Activated CD4-positive, alpha-beta T cell treated with anti-CD3 and anti-CD28 coated beads, Interleukin-2, amount 10 ng/mL, durations not matched to agents 7 days and 5 days (primary cell): ENCODE measurements at regions not wholly inside any gene's neighbourhood (a gene's known extent, or its start where the extent isn't known, plus 50 kb on each side); places are given as distances from the start of the nearest gene placed in this dataset.

ENCODE experiments used
- CTCF ChIA-PET: fragments of 350-600 bp; sonication (Branson Sonifier 250); formaldehyde crosslinking; loops from one replicate; lab custom pipeline; 2021; ENCODE audit warnings: antibody characterized with exemption; lab: Charles Lee
- POLR2A ChIA-PET: fragments of 350-600 bp; sonication (Branson Sonifier 250); formaldehyde crosslinking; loops from one replicate; lab custom pipeline; 2021; ENCODE audit warnings: antibody characterized with exemption; lab: Charles Lee
- DNase-seq: peaks from one replicate; pipeline ENCODE4 v3.0.0-alpha.2; 2020
- H3K27ac Mint-ChIP-seq: one replicate; pipeline ENCODE4 v1.8.0; 2021; ENCODE audit warnings: mild to moderate bottlenecking, moderate library complexity, mixed read lengths
- H3K27me3 Mint-ChIP-seq: one replicate; pipeline ENCODE4 v1.8.0; 2021; ENCODE audit warnings: mixed read lengths
- H3K36me3 Mint-ChIP-seq: one replicate; pipeline ENCODE4 v1.8.0; 2021; ENCODE audit warnings: low read depth, mixed read lengths
- H3K4me1 Mint-ChIP-seq: one replicate; pipeline ENCODE4 v1.8.0; 2021; ENCODE audit warnings: mixed read lengths
- H3K4me3 Mint-ChIP-seq: one replicate; pipeline ENCODE4 v1.8.0; 2021; ENCODE audit warnings: mild to moderate bottlenecking, moderate library complexity, mixed read lengths
- H3K9me3 Mint-ChIP-seq: one replicate; pipeline ENCODE4 v1.8.0; 2021; ENCODE audit warnings: mixed read lengths

- Mint-ChIP-seq H3K27me3 (peaks cover 2% of the 10 kb centered on the region), H3K27ac (no peak overlapping the region), H3K4me3 (no peak overlapping the region), H3K36me3 (no peaks in the 10 kb centered on the region), H3K4me1 (peaks cover 15% of the 10 kb centered on the region), H3K9me3 (peaks cover 9% of the 10 kb centered on the region)
- POLR2A ChIA-PET, result no interaction called here
- CTCF ChIA-PET, result interaction anchor here (0.9 kb wide), 1 partner anchor 19 kb away, joined by 3 read pairs; no protein-coding TSS in a partner anchor
- DNase-seq, result no peak
Measured at GRCh38 chr9:90967145-90967538, 165.5 kb downstream of the SYK start.

GRCh38 chr9:90969021-90969675 lies 167.5 kb downstream of the SYK start:
- H3K4me1 Mint-ChIP-seq, result peaks cover 11% of the 10 kb centered on the region
- CTCF ChIA-PET, result no interaction called here
- no peak overlapping the region for H3K27ac Mint-ChIP-seq
- no peak for DNase-seq
- no peak overlapping the region for H3K4me3 Mint-ChIP-seq
- H3K27me3 Mint-ChIP-seq, result no peaks in the 10 kb centered on the region
- peaks cover 4% of the 10 kb centered on the region for H3K9me3 Mint-ChIP-seq
- H3K36me3 Mint-ChIP-seq, result no peaks in the 10 kb centered on the region
- POLR2A ChIA-PET, result no interaction called here

GRCh38 chr9:90970608-90971007 lies 169.0 kb downstream of the SYK start:
- CTCF ChIA-PET, result no interaction called here
- H3K9me3 Mint-ChIP-seq, result peaks cover 2% of the 10 kb centered on the region
- no peak for DNase-seq

GRCh38 chr9:90972057-90972456 lies 170.4 kb downstream of the SYK start:
- CTCF ChIA-PET, result interaction anchor here (0.6 to 0.7 kb wide), 3 partner anchors 28 to 1143 kb away, joined by 3 to 6 read pairs (median 3); no protein-coding TSS in a partner anchor
- no peaks in the 10 kb centered on the region for H3K9me3 Mint-ChIP-seq

More at GRCh38 chr9:90970608-90971007, 169.0 kb downstream of the SYK start:
- H3K4me3 Mint-ChIP-seq, result no peak overlapping the region
- POLR2A ChIA-PET, result no interaction called here
- peaks cover 5% of the 10 kb centered on the region for H3K4me1 Mint-ChIP-seq
- no peaks in the 10 kb centered on the region for H3K27me3 Mint-ChIP-seq
- H3K36me3 Mint-ChIP-seq, result no peaks in the 10 kb centered on the region
- no peak overlapping the region for H3K27ac Mint-ChIP-seq

GRCh38 chr9:90974016-90974415 lies 172.4 kb downstream of the SYK start:
- H3K9me3 Mint-ChIP-seq, result no peaks in the 10 kb centered on the region
- no peak for DNase-seq
- H3K27ac Mint-ChIP-seq, result no peak overlapping the region
- H3K27me3 Mint-ChIP-seq, result no peaks in the 10 kb centered on the region
- ChIA-PET CTCF (no interaction called here), POLR2A (no interaction called here)
- no peaks in the 10 kb centered on the region for H3K4me1 Mint-ChIP-seq
- H3K4me3 Mint-ChIP-seq, result no peak overlapping the region
- no peaks in the 10 kb centered on the region for H3K36me3 Mint-ChIP-seq

More at GRCh38 chr9:90972057-90972456, 170.4 kb downstream of the SYK start:
- POLR2A ChIA-PET, result no interaction called here
- Mint-ChIP-seq H3K27me3 (no peaks in the 10 kb centered on the region), H3K36me3 (no peaks in the 10 kb centered on the region), H3K4me3 (no peak overlapping the region), H3K27ac (no peak overlapping the region), H3K4me1 (no peaks in the 10 kb centered on the region)
- no peak for DNase-seq

GRCh38 chr9:90974643-90975245 lies 173.1 kb downstream of the SYK start:
- DNase-seq, result no peak
- Mint-ChIP-seq H3K27me3 (no peaks in the 10 kb centered on the region), H3K27ac (no peak overlapping the region), H3K36me3 (no peaks in the 10 kb centered on the region), H3K4me3 (no peak overlapping the region), H3K9me3 (no peaks in the 10 kb centered on the region), H3K4me1 (no peaks in the 10 kb centered on the region)
- ChIA-PET POLR2A (no interaction called here), CTCF (no interaction called here)

GRCh38 chr9:90975781-90976538 lies 174.3 kb downstream of the SYK start:
- DNase-seq, result no peak
- POLR2A ChIA-PET, result interaction anchor here (0.5 kb wide), 1 partner anchor 342 kb away, joined by 4 read pairs; no protein-coding TSS in a partner anchor
- Mint-ChIP-seq H3K27ac (no peak overlapping the region), H3K4me1 (no peaks in the 10 kb centered on the region), H3K36me3 (no peaks in the 10 kb centered on the region), H3K4me3 (no peak overlapping the region), H3K27me3 (peaks cover 2% of the 10 kb centered on the region), H3K9me3 (no peaks in the 10 kb centered on the region)
- CTCF ChIA-PET, result interaction anchor here (0.9 kb wide), 1 partner anchor 16 kb away, joined by 3 read pairs; no protein-coding TSS in a partner anchor

GRCh38 chr9:90979138-90979551 lies 177.5 kb downstream of the SYK start:
- H3K9me3 Mint-ChIP-seq, result no peaks in the 10 kb centered on the region
- no peak overlapping the region for H3K4me3 Mint-ChIP-seq
- H3K27ac Mint-ChIP-seq, result no peak overlapping the region
- H3K36me3 Mint-ChIP-seq, result no peaks in the 10 kb centered on the region
- ChIA-PET CTCF (no interaction called here), POLR2A (interaction anchor here (1.1 kb wide), 1 partner anchor 15 kb away, joined by 7 read pairs; no protein-coding TSS in a partner anchor)
- no peaks in the 10 kb centered on the region for H3K4me1 Mint-ChIP-seq
- H3K27me3 Mint-ChIP-seq, result peaks cover 2% of the 10 kb centered on the region
- no peak for DNase-seq

GRCh38 chr9:90979639-90980038 lies 178.0 kb downstream of the SYK start:
- no peaks in the 10 kb centered on the region for H3K9me3 Mint-ChIP-seq
- peaks cover 2% of the 10 kb centered on the region for H3K27me3 Mint-ChIP-seq
- no peak for DNase-seq
- no peaks in the 10 kb centered on the region for H3K4me1 Mint-ChIP-seq
- ChIA-PET CTCF (interaction anchor here (0.7 kb wide), 1 partner anchor 49 kb away, joined by 3 read pairs; no protein-coding TSS in a partner anchor), POLR2A (interaction anchor here (1.1 kb wide), 1 partner anchor 16 kb away, joined by 7 read pairs; no protein-coding TSS in a partner anchor)
- no peaks in the 10 kb centered on the region for H3K36me3 Mint-ChIP-seq
- H3K4me3 Mint-ChIP-seq, result no peak overlapping the region
- H3K27ac Mint-ChIP-seq, result no peak overlapping the region

- Mint-ChIP-seq H3K27me3 (peaks cover 2% of the 10 kb centered on the region), H3K36me3 (no peaks in the 10 kb centered on the region), H3K4me3 (no peak overlapping the region), H3K9me3 (no peaks in the 10 kb centered on the region), H3K27ac (no peak overlapping the region), H3K4me1 (no peaks in the 10 kb centered on the region)
- ChIA-PET CTCF (interaction anchor here (0.6 kb wide), 1 partner anchor 478 kb away, joined by 4 read pairs; no protein-coding TSS in a partner anchor), POLR2A (no interaction called here)
- DNase-seq, result no peak
Measured at GRCh38 chr9:90981726-90982125, 180.1 kb downstream of the SYK start.

GRCh38 chr9:90983394-90983793 lies 181.8 kb downstream of the SYK start:
- POLR2A ChIA-PET, result no interaction called here
- no peak overlapping the region for H3K4me3 Mint-ChIP-seq
- no peak for DNase-seq
- H3K27me3 Mint-ChIP-seq, result peaks cover 2% of the 10 kb centered on the region
- H3K9me3 Mint-ChIP-seq, result no peaks in the 10 kb centered on the region
- H3K27ac Mint-ChIP-seq, result no peak overlapping the region
- no peaks in the 10 kb centered on the region for H3K36me3 Mint-ChIP-seq
- CTCF ChIA-PET, result no interaction called here
- H3K4me1 Mint-ChIP-seq, result no peaks in the 10 kb centered on the region

- no peaks in the 10 kb centered on the region for H3K4me1 Mint-ChIP-seq
Measured at GRCh38 chr9:90985631-90986030, 184.0 kb downstream of the SYK start.

More at GRCh38 chr9:90985631-90986030, 184.0 kb downstream of the SYK start:
- H3K36me3 Mint-ChIP-seq, result no peaks in the 10 kb centered on the region
- no peak overlapping the region for H3K27ac Mint-ChIP-seq
- ChIA-PET CTCF (interaction anchor here (1.2 kb wide), 2 partner anchors 19 to 442 kb away, joined by 3 read pairs; no protein-coding TSS in a partner anchor), POLR2A (no interaction called here)
- DNase-seq, result no peak
- H3K9me3 Mint-ChIP-seq, result no peaks in the 10 kb centered on the region
- H3K27me3 Mint-ChIP-seq, result peaks cover 4% of the 10 kb centered on the region
- no peak overlapping the region for H3K4me3 Mint-ChIP-seq
